RWPE1 (cell line): ENCODE measurements at regions not wholly inside any gene's neighbourhood (a gene's known extent, or its start where the extent isn't known, plus 50 kb on each side); places are given as distances from the start of the nearest gene placed in this dataset.

ENCODE experiments used
- CTCF ChIA-PET: fragments of 350-600 bp; sonication (Branson Sonifier 250); formaldehyde crosslinking; extraction: SDS; loops from one replicate; lab custom pipeline; 2021; lab: Yijun Ruan, JAX
- POLR2A ChIA-PET: fragments of 400-600 bp; formaldehyde crosslinking; extraction: SDS; loops from one replicate; lab custom pipeline; 2020; ENCODE audit warnings: antibody characterized with exemption; ENCODE audit not compliant: low non-redundant PET; lab: Yijun Ruan, JAX
- DNase-seq: peaks from one replicate; pipeline ENCODE4 v3.0.0; 2012; ENCODE audit warnings: low spot score
- H3K27ac ChIP-seq: fragments of 450-650 bp; 2 replicates; pipeline ENCODE4 v1.5.1; 2017
- CTCF ChIP-seq: fragments of 450-650 bp; conservative IDR thresholded peaks from 2 replicates; pipeline ENCODE4 v1.5.1; 2017; ENCODE audit warnings: low read depth, mild to moderate bottlenecking

DNA sequence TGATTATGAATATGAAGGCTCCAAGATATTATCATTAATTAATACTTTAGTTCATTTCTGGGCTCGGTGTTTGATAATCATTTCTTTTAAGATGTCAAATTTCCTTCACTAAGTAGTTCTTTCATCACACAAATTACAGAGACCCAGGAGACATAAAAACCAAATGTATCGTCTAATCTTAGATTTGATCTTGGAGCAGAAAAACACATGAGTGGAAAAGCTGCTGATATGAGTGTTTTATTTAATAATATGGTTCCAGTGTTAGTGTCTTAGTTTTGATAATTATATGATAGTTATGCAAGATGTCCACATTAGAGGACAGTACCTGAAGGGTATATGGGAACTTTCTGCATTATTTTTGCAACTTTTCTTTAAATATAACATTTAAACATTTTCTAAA is 494.5 kb upstream of the RAG2 start:
- no peak for DNase-seq

GRCh38 chr11:37089439-37089838 is 491.4 kb upstream of the RAG2 start:
- ChIA-PET POLR2A (no interaction called here), CTCF (no interaction called here)
- H3K27ac ChIP-seq, result no peak overlapping the region
- no peak for TF ChIP-seq CTCF
- no peak for DNase-seq

More for the DNA sequence above, 494.5 kb upstream of the RAG2 start:
- ChIA-PET POLR2A (interaction anchor here (0.6 kb wide), 1 partner anchor 8 kb away, joined by 3 read pairs; no protein-coding TSS in a partner anchor), CTCF (no interaction called here)
- no peak overlapping the region for H3K27ac ChIP-seq
- TF ChIP-seq CTCF, result no peak

GRCh38 chr11:37088573-37088910 is 490.5 kb upstream of the RAG2 start:
- ChIA-PET POLR2A (no interaction called here), CTCF (no interaction called here)
- no peak for DNase-seq
- no peak overlapping the region for H3K27ac ChIP-seq
- no peak for TF ChIP-seq CTCF

DNA sequence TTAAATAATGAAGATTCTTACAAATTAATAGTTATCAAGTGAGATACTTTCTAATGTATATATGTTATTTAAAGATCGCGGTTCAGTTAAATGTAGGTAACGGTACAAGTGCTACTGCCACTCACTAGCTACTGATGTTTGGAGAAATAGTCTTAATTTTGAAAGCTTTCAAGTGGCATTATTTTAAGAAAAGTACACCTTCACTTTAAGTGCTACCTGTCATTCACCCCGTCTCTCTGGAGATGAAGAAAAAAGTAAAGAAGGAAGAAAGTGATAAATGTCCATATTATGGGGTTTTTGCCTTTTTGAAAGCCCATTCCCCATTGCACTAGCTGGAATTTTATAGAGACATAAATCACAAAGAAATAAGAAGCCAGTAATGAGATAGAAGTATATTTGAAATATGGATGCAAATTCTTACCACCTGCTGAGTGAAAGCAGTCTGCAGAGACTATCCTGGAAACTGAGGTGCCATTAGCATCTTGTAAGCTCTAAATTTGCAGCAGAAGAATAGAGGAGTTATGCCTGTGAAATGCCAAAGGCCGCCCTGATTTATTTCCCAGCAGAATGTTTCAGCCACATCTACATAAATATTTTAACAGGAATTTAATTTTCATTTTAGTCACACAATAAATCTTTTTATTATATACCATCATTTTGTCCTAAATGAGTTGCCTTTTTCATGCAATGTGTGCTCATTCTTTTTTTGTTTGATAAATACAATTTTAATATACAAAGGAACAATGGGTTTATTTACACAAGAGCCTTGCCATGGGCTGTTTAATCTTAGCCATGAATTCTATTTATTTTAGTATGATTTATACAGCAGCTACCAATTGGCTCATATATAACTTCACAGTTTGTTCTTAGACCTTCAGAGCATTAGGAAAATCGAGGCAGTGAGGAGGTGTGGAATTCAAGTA is 489.9 kb upstream of the RAG2 start:
- ChIA-PET POLR2A (no interaction called here), CTCF (no interaction called here)
- H3K27ac ChIP-seq, result no peak overlapping the region
- no peak for DNase-seq
- no peak for TF ChIP-seq CTCF

- POLR2A ChIA-PET, result no interaction called here
- no peak overlapping the region for H3K27ac ChIP-seq
- CTCF ChIA-PET, result no interaction called here
- no peak for TF ChIP-seq CTCF
- DNase-seq, result no peak
Observed at GRCh38 chr11:37078521-37078920, 480.5 kb upstream of the RAG2 start.

GRCh38 chr11:37076866-37077265 is 478.8 kb upstream of the RAG2 start:
- H3K27ac ChIP-seq, result no peak overlapping the region
- no peak for DNase-seq
- POLR2A ChIA-PET, result no interaction called here
- CTCF ChIA-PET, result no interaction called here
- TF ChIP-seq CTCF, result no peak
